ENCODE measurements at regions not wholly inside any gene's neighbourhood (a gene's known extent, or its start where the extent isn't known, plus 50 kb on each side); places are given as distances from the start of the nearest gene placed in this dataset.

DNA sequence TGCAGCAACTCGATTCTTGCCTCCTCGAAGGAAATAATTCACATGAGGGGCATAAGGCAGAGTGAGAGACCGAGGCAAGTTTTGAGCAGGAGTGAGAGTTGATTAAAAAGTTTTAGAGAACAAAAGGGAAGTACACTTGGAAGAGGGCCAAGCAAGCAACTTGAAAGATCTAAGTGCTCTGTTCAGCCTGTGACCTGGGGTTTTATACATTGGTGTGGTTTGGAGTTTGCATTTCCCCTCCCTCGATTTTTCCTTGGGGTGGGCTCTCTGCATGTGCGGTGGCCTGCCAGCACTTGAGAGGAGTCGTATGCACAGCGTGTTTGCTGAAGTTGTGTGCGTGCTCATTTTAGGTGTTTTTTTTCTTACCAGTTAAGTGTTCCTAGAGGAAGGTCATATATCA, 356.4 kb downstream of the KLHL4 start:
- H3K9me2 ChIP-seq (ENCODE audit: insufficient read depth), result no peaks in the 10 kb centered on the region
- no peaks in the 10 kb centered on the region for H4K20me1 ChIP-seq (ENCODE audit: insufficient read depth)
- no peak for TF ChIP-seq EZH2phosphoT487 (IDR thresholded peaks at IDR 0.05; ENCODE audit: insufficient read depth, low read depth)
- TF ChIP-seq EZH2 (IDR thresholded peaks at IDR 0.05; ENCODE audit: insufficient read depth, poor library complexity, severe bottlenecking), result no peak
- in situ Hi-C loops (cut with MboI), result no loop called here
- no peaks in the 10 kb centered on the region for H3F3A ChIP-seq (ENCODE audit: insufficient read depth)
- 6 to 10% methylated on average over 7 to 8 of the region's 8 CpGs for WGBS, 2 experiments (ENCODE audit: low coverage in 1 of 2, low lambda C conversion rate in 2 of 2, missing lambda C conversion rate in 2 of 2)
- no peaks in the 10 kb centered on the region for H3K79me2 ChIP-seq (ENCODE audit: insufficient read depth)
- H3K4me1 ChIP-seq (ENCODE audit: insufficient read depth), result no peaks in the 10 kb centered on the region
- H3K36me3 ChIP-seq (ENCODE audit: low read depth), result no peaks in the 10 kb centered on the region
- H3K9me3 ChIP-seq (ENCODE audit: low read depth), result no peaks in the 10 kb centered on the region
- H3K27me3 ChIP-seq (replicated peaks; ENCODE audit: insufficient read depth), result no peaks in the 10 kb centered on the region
- DNase-seq, result no peak
- no peak overlapping the region for H3K9ac ChIP-seq
- no peak overlapping the region for H3K4me2 ChIP-seq (ENCODE audit: unreplicated experiment)
- no peak overlapping the region for H3K27ac ChIP-seq
- H2AFZ ChIP-seq, result no peak overlapping the region
- no peak overlapping the region for H3K4me3 ChIP-seq

DNA sequence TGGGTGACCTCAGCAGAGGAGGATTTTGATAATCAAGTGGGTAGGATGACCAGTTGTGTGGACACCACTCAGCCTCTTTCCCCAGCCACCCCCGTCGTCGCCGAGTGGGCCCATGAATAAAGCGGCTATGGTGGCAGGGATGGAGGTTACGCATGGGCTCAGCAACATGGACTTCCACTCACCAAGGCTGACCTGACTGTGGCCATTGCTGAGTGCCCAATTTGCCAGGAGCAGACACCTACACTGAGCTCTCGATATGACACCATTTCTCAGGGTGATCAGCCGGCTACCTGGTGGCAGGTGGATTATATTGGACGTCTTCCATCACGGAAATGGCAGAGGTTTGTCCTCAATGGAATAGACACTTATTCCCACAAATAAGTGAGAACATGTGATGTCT, 361.3 kb downstream of the KLHL4 start:
- no peaks in the 10 kb centered on the region for H3K27me3 ChIP-seq (replicated peaks; ENCODE audit: insufficient read depth)

GRCh38 chrX:87890437-87890836, 372.8 kb downstream of the KLHL4 start:
- in situ Hi-C loops (cut with MboI), result no loop called here
- TF ChIP-seq EZH2phosphoT487 (IDR thresholded peaks at IDR 0.05; ENCODE audit: insufficient read depth, low read depth) (no peak), EZH2 (IDR thresholded peaks at IDR 0.05; ENCODE audit: insufficient read depth, poor library complexity, severe bottlenecking) (no peak)

More for the DNA sequence above, 361.3 kb downstream of the KLHL4 start:
- Histone ChIP-seq H3K4me1 (ENCODE audit: insufficient read depth) (no peaks in the 10 kb centered on the region), H3K27ac (no peak overlapping the region), H3K79me2 (ENCODE audit: insufficient read depth) (no peaks in the 10 kb centered on the region), H4K20me1 (ENCODE audit: insufficient read depth) (no peaks in the 10 kb centered on the region), H2AFZ (no peak overlapping the region), H3K9me2 (ENCODE audit: insufficient read depth) (no peaks in the 10 kb centered on the region), H3K9me3 (ENCODE audit: low read depth) (no peaks in the 10 kb centered on the region), H3F3A (ENCODE audit: insufficient read depth) (no peaks in the 10 kb centered on the region), H3K4me2 (ENCODE audit: unreplicated experiment) (no peak overlapping the region), H3K36me3 (ENCODE audit: low read depth) (no peaks in the 10 kb centered on the region), H3K4me3 (no peak overlapping the region), H3K9ac (no peak overlapping the region)
- DNase-seq, result no peak
- 16 to 17% methylated on average over 5 to 6 of the region's 10 CpGs for WGBS, 2 experiments (ENCODE audit: low coverage in 1 of 2, low lambda C conversion rate in 2 of 2, missing lambda C conversion rate in 2 of 2)
- in situ Hi-C loops (cut with MboI), result no loop called here
- TF ChIP-seq EZH2phosphoT487 (IDR thresholded peaks at IDR 0.05; ENCODE audit: insufficient read depth, low read depth) (no peak), EZH2 (IDR thresholded peaks at IDR 0.05; ENCODE audit: insufficient read depth, poor library complexity, severe bottlenecking) (no peak)

GRCh38 chrX:87895421-87895820, 377.8 kb downstream of the KLHL4 start:
- no peak overlapping the region for H2AFZ ChIP-seq
- no peak overlapping the region for H3K4me2 ChIP-seq (ENCODE audit: unreplicated experiment)
- no peaks in the 10 kb centered on the region for H4K20me1 ChIP-seq (ENCODE audit: insufficient read depth)
- H3K79me2 ChIP-seq (ENCODE audit: insufficient read depth), result no peaks in the 10 kb centered on the region
- in situ Hi-C loops (cut with MboI), result no loop called here
- no peak overlapping the region for H3K4me3 ChIP-seq
- DNase-seq, result no peak
- no peak overlapping the region for H3K27ac ChIP-seq
- H3K9ac ChIP-seq, result no peak overlapping the region
- WGBS, 2 experiments (ENCODE audit: low coverage in 1 of 2, low lambda C conversion rate in 2 of 2, missing lambda C conversion rate in 2 of 2), result 0% methylated on average over 2 of the region's 2 CpGs
- no peaks in the 10 kb centered on the region for H3K9me2 ChIP-seq (ENCODE audit: insufficient read depth)
- no peaks in the 10 kb centered on the region for H3K9me3 ChIP-seq (ENCODE audit: low read depth)
- H3K27me3 ChIP-seq (replicated peaks; ENCODE audit: insufficient read depth), result no peaks in the 10 kb centered on the region
- no peaks in the 10 kb centered on the region for H3K4me1 ChIP-seq (ENCODE audit: insufficient read depth)
- no peaks in the 10 kb centered on the region for H3K36me3 ChIP-seq (ENCODE audit: low read depth)
- no peaks in the 10 kb centered on the region for H3F3A ChIP-seq (ENCODE audit: insufficient read depth)
- TF ChIP-seq EZH2 (IDR thresholded peaks at IDR 0.05; ENCODE audit: insufficient read depth, poor library complexity, severe bottlenecking) (no peak), EZH2phosphoT487 (IDR thresholded peaks at IDR 0.05; ENCODE audit: insufficient read depth, low read depth) (no peak)

More at GRCh38 chrX:87890437-87890836, 372.8 kb downstream of the KLHL4 start:
- Histone ChIP-seq H3K9me2 (ENCODE audit: insufficient read depth) (no peaks in the 10 kb centered on the region), H3K9ac (no peak overlapping the region), H3F3A (ENCODE audit: insufficient read depth) (no peaks in the 10 kb centered on the region), H3K4me1 (ENCODE audit: insufficient read depth) (no peaks in the 10 kb centered on the region), H3K79me2 (ENCODE audit: insufficient read depth) (no peaks in the 10 kb centered on the region), H3K4me3 (no peak overlapping the region), H3K27me3 (replicated peaks; ENCODE audit: insufficient read depth) (no peaks in the 10 kb centered on the region), H4K20me1 (ENCODE audit: insufficient read depth) (no peaks in the 10 kb centered on the region), H3K4me2 (ENCODE audit: unreplicated experiment) (no peak overlapping the region), H3K36me3 (ENCODE audit: low read depth) (no peaks in the 10 kb centered on the region), H2AFZ (no peak overlapping the region), H3K27ac (no peak overlapping the region), H3K9me3 (ENCODE audit: low read depth) (no peaks in the 10 kb centered on the region)
- no peak for DNase-seq

DNA sequence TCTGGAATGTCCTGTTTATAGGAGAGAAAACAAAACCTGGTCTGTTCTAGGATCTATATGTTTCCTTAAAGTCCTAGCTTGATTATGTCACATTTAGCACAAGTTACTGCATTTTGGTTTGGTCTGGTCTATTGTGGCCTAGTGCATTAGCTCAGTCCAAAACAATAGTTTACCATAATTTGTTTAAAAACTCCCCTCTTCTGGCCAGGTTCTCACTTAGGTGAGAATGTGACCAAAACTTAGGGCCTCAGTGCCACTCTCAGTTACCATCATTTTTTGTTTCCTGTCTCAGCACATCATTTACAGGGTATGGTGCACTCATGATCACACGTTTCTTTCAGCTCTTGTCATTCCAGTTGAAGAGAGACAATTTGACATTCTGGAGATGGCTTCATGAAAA, 378.5 kb downstream of the KLHL4 start:
- H3K9me3 ChIP-seq (ENCODE audit: low read depth), result no peaks in the 10 kb centered on the region
- H3K9me2 ChIP-seq (ENCODE audit: insufficient read depth), result no peaks in the 10 kb centered on the region
- no peak overlapping the region for H3K9ac ChIP-seq
- no peaks in the 10 kb centered on the region for H3K36me3 ChIP-seq (ENCODE audit: low read depth)
- no peaks in the 10 kb centered on the region for H3K27me3 ChIP-seq (replicated peaks; ENCODE audit: insufficient read depth)
- H3K4me3 ChIP-seq, result no peak overlapping the region
- no peaks in the 10 kb centered on the region for H4K20me1 ChIP-seq (ENCODE audit: insufficient read depth)
- no peak for DNase-seq
- H2AFZ ChIP-seq, result no peak overlapping the region
- no peaks in the 10 kb centered on the region for H3K4me1 ChIP-seq (ENCODE audit: insufficient read depth)
- WGBS, 2 experiments (ENCODE audit: low coverage in 1 of 2, low lambda C conversion rate in 2 of 2, missing lambda C conversion rate in 2 of 2), result 0% methylated on average over 1 of the region's 1 CpG
- H3F3A ChIP-seq (ENCODE audit: insufficient read depth), result no peaks in the 10 kb centered on the region
- TF ChIP-seq EZH2phosphoT487 (IDR thresholded peaks at IDR 0.05; ENCODE audit: insufficient read depth, low read depth), result no peak
- no peak for TF ChIP-seq EZH2 (IDR thresholded peaks at IDR 0.05; ENCODE audit: insufficient read depth, poor library complexity, severe bottlenecking)
- no peak overlapping the region for H3K4me2 ChIP-seq (ENCODE audit: unreplicated experiment)
- in situ Hi-C loops (cut with MboI), result no loop called here
- no peaks in the 10 kb centered on the region for H3K79me2 ChIP-seq (ENCODE audit: insufficient read depth)
- no peak overlapping the region for H3K27ac ChIP-seq

All from GM23248 (cell line).